GM12892 (cell line): ENCODE measurements at regions not wholly inside any gene's neighbourhood (a gene's known extent, or its start where the extent isn't known, plus 50 kb on each side); places are given as distances from the start of the nearest gene placed in this dataset.

Experiments
- DNase-seq: peaks from one replicate; pipeline ENCODE4 v3.0.0; 2011; ENCODE audit not compliant: insufficient read length
- FAIRE-seq: peaks from 2 replicates; lab custom pipeline; 2011; peaks lifted over from hg19 to GRCh38; lab: Jason Lieb, UNC
- POLR2A ChIP-seq: IDR thresholded peaks from 2 replicates; pipeline ENCODE4 v1.6.1; 2011; ENCODE audit warnings: low read depth, low read length, control low read depth
- POLR2AphosphoS5 ChIP-seq: IDR thresholded peaks from 2 replicates; pipeline ENCODE4 v1.6.1; 2011; ENCODE audit warnings: low read depth, low read length, control low read depth
- TAF1 ChIP-seq: IDR thresholded peaks from 2 replicates; pipeline ENCODE4 v1.6.1; 2011; ENCODE audit warnings: low read depth, mild to moderate bottlenecking, control low read depth, low read length, borderline replicate concordance

- FAIRE-seq (no peak), DNase-seq (no peak)
- no peak for TF ChIP-seq TAF1
- TF ChIP-seq POLR2A = no peak
- no peak for TF ChIP-seq POLR2AphosphoS5
Measured at GRCh38 chr9:118975736-118976135, 393.5 kb downstream of the BRINP1 start.

DNA sequence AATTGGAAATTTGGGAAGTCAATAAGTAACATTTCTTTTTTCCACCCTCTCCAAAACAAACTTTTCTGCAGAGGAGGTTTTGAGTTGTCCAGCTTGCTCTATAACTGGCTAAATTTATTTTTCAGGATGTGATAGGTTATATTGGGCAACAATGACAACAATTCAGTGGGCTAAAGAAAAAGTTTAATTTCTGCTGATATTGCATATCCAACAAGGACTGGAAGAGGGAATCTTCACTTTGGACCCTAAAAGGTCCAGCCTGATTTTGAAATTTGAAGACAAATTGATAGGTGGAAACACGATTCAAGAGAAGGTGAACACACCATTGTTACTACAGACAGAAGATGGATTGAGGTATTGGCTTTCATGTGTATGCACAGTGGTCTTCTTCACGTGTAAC is 393.1 kb downstream of the BRINP1 start:
- FAIRE-seq = no peak
- DNase-seq = no peak
- no peak for TF ChIP-seq POLR2AphosphoS5
- TF ChIP-seq TAF1 = no peak

DNA sequence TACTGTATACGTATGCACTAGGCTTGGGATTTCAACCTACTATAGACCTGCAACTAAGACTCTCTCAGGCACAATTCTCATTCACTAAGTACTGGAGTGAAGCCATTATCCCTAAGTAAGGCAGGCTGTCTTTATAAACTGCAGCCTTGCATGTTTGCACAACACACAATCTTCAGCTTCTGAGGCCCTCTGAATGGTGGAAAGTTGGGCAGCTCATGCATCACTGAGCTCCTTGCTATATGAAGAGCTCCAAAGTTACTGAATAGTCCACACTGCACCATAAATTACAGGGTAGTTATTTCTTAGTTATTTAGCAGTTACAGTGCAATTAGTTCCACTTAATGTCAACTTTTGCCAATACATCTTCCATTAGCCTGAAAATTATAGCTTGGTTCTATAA is 384.6 kb downstream of the BRINP1 start:
- TF ChIP-seq TAF1 (no peak), POLR2A (no peak), POLR2AphosphoS5 (no peak)
- FAIRE-seq (no peak), DNase-seq (no peak)

DNA sequence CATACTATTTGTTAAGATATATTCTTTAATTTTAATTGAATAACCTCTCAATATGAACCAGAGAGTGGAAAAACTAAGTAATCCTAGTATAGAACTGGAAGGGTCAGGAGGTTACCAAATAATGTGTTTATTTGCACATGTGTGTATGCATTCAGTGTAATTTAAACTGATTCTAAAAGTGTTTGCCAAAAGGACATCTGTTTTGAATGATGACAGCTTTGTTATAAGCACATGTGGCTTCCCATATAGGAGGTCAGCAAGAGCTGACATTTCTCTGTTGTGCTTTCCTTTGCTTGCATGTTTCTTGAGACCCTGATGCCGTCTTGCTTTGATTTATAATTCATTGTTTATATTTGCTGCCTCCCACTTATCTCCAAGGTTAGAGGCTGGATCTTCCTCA is 383.4 kb downstream of the BRINP1 start:
- DNase-seq (no peak), FAIRE-seq (no peak)
- TF ChIP-seq POLR2A (no peak), TAF1 (no peak), POLR2AphosphoS5 (no peak)

- DNase-seq (no peak), FAIRE-seq (no peak)
- no peak for TF ChIP-seq TAF1
- no peak for TF ChIP-seq POLR2AphosphoS5
- TF ChIP-seq POLR2A = no peak
Measured at GRCh38 chr9:118987167-118987566, 382.1 kb downstream of the BRINP1 start.

DNA sequence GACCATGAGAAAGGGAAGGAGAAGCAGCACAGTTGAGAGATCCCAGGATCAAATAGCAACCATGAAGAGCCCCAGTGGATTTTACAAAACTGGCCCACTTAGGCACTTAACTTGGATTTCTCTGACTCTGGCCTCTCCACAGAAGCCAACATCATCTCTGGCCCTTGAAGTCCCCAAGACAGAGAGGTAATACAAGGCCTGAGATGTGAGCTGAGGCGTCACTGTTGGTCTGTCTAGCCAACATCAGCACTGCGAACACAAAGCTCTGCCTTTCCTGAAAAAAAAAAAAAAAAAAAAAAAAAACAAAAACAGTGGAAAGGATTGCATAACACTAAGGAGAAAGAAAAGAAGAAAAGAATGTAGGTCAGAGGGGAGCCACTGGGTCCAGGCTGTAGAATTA is 378.3 kb downstream of the BRINP1 start:
- no peak for TF ChIP-seq POLR2AphosphoS5
- no peak for TF ChIP-seq TAF1
- TF ChIP-seq POLR2A = no peak
- DNase-seq = no peak
- FAIRE-seq = no peak

DNA sequence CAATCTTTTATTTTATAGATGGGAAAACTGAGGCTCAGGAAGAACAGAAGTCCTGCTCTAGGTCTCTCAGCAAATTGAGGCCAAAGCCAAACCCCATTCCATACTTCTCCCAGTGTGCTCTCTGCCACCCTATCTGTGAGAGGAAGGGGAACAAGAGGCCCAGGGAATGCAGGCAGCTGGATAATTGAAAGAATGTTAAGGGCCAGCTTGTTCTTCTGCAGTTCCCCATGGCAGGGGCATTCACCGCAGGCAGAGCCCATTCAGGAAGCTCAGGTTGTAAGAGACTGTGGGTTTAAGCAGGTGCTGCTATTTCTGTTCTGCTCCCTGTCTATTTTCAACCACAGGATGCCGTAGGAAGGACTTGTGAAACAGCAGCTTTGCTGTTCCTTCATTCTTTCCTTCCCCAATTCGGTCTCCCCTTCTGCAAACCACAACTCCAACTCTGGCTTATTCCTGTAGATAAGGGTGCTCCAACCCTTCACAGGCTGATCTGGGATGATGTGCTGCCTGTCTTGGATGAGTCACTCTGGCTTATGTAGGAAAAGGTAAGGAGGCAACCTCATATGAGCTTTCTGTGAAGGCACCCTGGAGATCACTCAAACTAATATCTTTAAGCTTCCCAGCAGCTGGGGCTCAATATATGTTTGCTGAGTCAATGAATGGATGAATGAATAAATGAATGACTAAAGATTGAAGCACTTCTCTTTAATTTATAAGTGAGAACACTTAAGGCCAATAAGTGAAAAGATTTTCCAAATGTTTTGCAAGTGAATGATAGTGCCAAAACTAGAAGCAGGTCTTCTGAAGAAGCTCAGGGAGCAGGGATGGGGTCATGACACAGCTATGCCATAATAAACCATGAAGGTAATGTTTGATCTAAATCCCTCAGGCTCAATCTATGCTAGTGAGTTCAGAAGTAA is 377.6 kb downstream of the BRINP1 start:
- DNase-seq = no peak
- no peak for FAIRE-seq
- TF ChIP-seq POLR2A (no peak), POLR2AphosphoS5 (no peak)

DNA sequence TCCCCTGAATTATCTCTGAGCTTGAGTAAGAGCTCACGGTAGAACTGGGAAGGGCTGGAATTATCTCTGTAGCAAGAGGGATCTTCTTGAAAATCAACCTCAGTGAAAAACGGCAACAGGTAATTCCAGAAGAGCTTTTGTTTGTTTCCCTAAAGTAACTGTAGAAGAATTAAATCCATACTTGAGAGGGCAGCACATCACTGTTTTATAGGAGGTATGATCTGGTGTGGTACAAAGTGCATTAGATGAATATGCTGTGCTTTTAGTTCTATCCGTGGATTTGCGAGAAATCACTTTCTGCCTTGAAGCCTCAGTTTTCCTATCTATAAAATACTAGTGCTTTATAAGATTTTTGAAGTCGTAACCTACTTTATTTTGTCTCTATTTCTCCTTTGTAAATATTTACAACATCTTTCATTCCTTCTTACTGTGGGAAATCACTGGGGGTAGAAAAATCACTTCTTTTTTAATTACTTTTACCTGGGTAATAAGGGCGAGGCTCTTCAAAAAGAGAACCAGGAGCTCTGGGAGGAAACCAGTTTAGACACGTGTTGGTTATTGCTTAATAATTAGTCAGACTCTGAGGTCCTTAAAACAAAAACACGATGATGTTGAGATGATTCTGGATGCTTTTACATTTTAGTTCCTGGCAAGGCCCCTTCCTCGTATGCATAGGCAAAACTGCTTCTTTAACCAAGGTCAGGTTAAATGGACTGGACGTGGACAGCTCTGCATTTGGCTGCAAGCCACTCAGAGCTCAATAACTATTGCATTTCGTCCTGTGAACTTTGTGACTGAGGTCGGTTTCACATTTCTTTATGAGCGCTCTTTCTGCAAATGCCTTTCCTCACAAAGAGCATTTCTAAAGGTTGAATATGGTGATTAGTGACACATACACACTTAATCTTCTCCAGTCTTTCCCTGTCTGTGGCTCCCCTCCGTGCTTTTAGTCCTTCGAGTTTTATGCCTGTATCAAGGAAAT is 376.1 kb downstream of the BRINP1 start:
- DNase-seq (no peak), FAIRE-seq (no peak)
- no peak for TF ChIP-seq POLR2AphosphoS5

GRCh38 chr9:118993965-118994364 is 375.3 kb downstream of the BRINP1 start:
- FAIRE-seq (no peak), DNase-seq (no peak)
- TF ChIP-seq POLR2A (no peak), TAF1 (no peak), POLR2AphosphoS5 (no peak)

DNA sequence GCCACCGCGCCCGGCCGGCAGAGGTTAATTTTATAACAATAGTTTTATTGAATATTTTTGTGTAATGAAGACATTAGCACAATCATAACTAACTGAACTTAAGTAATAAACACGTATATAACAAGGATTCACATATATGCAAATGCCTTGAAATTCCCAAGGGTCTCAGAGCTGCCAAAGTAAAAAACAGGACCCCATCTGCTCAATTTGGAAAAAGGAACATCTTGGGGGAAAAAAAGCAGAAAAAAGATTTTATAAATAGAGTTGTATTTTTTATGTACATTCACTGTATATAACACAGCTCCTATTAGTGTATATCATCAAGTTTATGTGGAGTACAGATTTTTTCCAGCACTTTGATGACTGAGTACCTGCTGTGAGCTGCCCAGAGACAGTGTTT is 366.7 kb downstream of the BRINP1 start:
- FAIRE-seq (no peak), DNase-seq (no peak)
- TF ChIP-seq POLR2AphosphoS5 (no peak), POLR2A (no peak), TAF1 (no peak)

- no peak for DNase-seq
- FAIRE-seq = no peak
- TF ChIP-seq POLR2AphosphoS5 (no peak), TAF1 (no peak), POLR2A (no peak)
Measured at GRCh38 chr9:119003201-119003611, 366.0 kb downstream of the BRINP1 start.
